OCI-LY1 (cell line): ENCODE measurements at regions not wholly inside any gene's neighbourhood (a gene's known extent, or its start where the extent isn't known, plus 50 kb on each side); places are given as distances from the start of the nearest gene placed in this dataset.

Source experiments
- CTCF ChIP-seq: fragments of 200-600 bp; sonication (generic), shearing (Covaris generic); IDR thresholded peaks from 2 replicates; pipeline ENCODE4 v1.5.1; 2017; ENCODE audit warnings: mild to moderate bottlenecking, antibody characterized with exemption, low read length, moderate library complexity, mixed read lengths
- EZH2 ChIP-seq: fragments of 200-600 bp; sonication (generic), shearing (Covaris generic); IDR thresholded peaks from 2 replicates; pipeline ENCODE4 v1.8.0; 2017; ENCODE audit warnings: borderline replicate concordance, mixed run types, mild to moderate bottlenecking, antibody characterized with exemption, low read length, moderate library complexity, mixed read lengths

- TF ChIP-seq CTCF: no peak
- no peak for TF ChIP-seq EZH2
Observed at GRCh38 chr3:27560484-27561056, 76.4 kb upstream of the SLC4A7 start.
